Dendritic cell treated with granulocyte-macrophage colony-stimulating factor and Interleukin-4, amounts not matched to agents 40 ng/mL and 50 ng/mL, for 4 days (primary cell): ENCODE measurements at regions not wholly inside any gene's neighbourhood (a gene's known extent, or its start where the extent isn't known, plus 50 kb on each side); places are given as distances from the start of the nearest gene placed in this dataset.
"Not testable (repeated sequence)": the region's sequence is repeated elsewhere in the genome, so short reads cannot be mapped to it uniquely, and the experiment has no call there.

ENCODE experiments used
- H3K27ac Mint-ChIP-seq: one replicate; pipeline ENCODE4 v1.8.0; 2022; ENCODE audit warnings: mild to moderate bottlenecking, mixed read lengths
- H3K27me3 Mint-ChIP-seq: one replicate; pipeline ENCODE4 v1.8.0; 2022; ENCODE audit warnings: mild to moderate bottlenecking, mixed read lengths
- H3K36me3 Mint-ChIP-seq: one replicate; pipeline ENCODE4 v1.8.0; 2022; ENCODE audit warnings: low read depth, mixed read lengths
- H3K4me1 Mint-ChIP-seq: one replicate; pipeline ENCODE4 v1.8.0; 2022; ENCODE audit warnings: low read depth, mixed read lengths
- H3K4me3 Mint-ChIP-seq: one replicate; pipeline ENCODE4 v1.8.0; 2022; ENCODE audit warnings: mild to moderate bottlenecking, moderate library complexity, mixed read lengths
- H3K9me3 Mint-ChIP-seq: one replicate; pipeline ENCODE4 v1.8.0; 2022; ENCODE audit warnings: mixed read lengths
- intact Hi-C: fragments of 100-400 bp; cut with micrococcal nuclease; formaldehyde crosslinking; loops from one replicate; pipeline ENCODE4 v1.15.0; 2022

- H3K27ac Mint-ChIP-seq, H3K27me3 Mint-ChIP-seq, H3K36me3 Mint-ChIP-seq, H3K4me3 Mint-ChIP-seq, H3K4me1 Mint-ChIP-seq, intact Hi-C loops, H3K9me3 Mint-ChIP-seq: not testable (repeated sequence)
Observed at GRCh38 chr21:5055996-5056962, 5465.1 kb upstream of the TPTE start.

- H3K27me3 Mint-ChIP-seq, H3K9me3 Mint-ChIP-seq, H3K4me1 Mint-ChIP-seq, H3K27ac Mint-ChIP-seq, intact Hi-C loops, H3K36me3 Mint-ChIP-seq, H3K4me3 Mint-ChIP-seq: not testable (repeated sequence)
Observed at GRCh38 chr21:5057077-5057476, 5464.3 kb upstream of the TPTE start.

DNA sequence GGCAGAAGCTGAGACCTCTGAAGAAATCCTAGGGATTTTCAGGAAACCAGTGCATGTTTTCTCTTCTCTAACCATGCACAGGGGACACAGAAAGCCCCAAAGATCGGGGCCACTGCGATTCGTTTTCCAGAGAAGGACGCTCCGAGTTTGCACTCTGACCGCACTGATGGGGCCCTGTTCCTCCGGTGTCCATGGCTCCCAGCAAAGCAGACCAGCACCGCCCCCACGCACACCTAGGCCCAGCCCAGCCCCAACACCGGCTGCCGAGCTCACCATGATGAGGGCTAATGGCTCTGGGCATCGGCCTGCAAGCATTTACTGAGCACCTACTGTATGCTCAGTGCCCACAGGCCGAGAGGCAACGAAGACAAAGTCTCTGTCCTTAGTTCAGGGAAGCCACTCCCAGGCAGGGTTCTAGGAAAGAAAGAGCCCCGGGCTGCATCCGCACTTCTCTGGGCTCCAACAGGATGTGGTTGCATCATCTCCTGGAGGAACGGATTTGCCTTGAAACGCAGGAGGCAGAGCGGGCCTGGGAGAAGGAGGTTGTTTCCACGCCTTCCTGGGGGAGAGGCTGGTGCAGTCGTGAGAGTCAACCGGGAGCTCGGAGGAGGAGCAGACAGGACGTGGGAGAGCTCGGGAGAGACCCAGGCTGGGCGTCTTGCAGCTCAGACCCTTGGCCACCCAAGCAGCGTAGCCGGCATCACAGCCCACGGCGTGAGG lies 5460.9 kb upstream of the TPTE start:
- H3K4me1 Mint-ChIP-seq, H3K36me3 Mint-ChIP-seq, H3K27ac Mint-ChIP-seq, intact Hi-C loops, H3K4me3 Mint-ChIP-seq, H3K27me3 Mint-ChIP-seq, H3K9me3 Mint-ChIP-seq: not testable (repeated sequence)

- not testable (repeated sequence) for H3K27me3 Mint-ChIP-seq
Observed at GRCh38 chr21:5064581-5065142, 5456.7 kb upstream of the TPTE start.

GRCh38 chr21:5065240-5066211 lies 5455.9 kb upstream of the TPTE start:
- H3K9me3 Mint-ChIP-seq, H3K4me1 Mint-ChIP-seq, intact Hi-C loops, H3K27me3 Mint-ChIP-seq, H3K27ac Mint-ChIP-seq, H3K4me3 Mint-ChIP-seq, H3K36me3 Mint-ChIP-seq: not testable (repeated sequence)

More at GRCh38 chr21:5064581-5065142, 5456.7 kb upstream of the TPTE start:
- H3K4me3 Mint-ChIP-seq, H3K27ac Mint-ChIP-seq, H3K4me1 Mint-ChIP-seq, H3K9me3 Mint-ChIP-seq, H3K36me3 Mint-ChIP-seq, intact Hi-C loops: not testable (repeated sequence)

DNA sequence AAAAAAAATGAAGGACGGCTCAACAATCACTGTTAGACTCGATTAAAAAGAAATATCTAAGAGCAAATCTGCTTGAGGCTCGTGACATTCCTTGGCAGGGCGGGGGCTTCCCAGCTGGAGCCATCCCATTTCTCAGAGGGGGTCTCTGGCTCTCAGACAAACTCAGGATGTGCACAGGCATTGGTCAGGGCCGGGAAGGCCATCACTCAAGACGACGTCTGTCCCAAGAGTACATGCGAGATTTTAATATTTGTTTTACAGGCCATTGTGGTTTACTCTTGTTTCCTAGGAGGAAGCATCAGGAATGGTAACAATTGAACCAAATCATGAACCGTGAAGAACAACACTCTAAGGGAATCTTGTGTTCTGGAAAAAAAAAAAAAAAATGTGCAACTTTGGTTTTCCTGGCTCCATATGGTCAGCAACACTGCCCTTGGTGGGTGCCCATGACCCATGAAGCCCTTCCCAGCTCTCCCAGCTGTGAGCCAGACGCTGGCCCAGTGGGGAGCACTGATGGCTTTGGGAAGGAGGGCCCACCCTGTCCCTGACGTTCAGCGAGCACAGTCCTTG lies 5454.6 kb upstream of the TPTE start:
- H3K36me3 Mint-ChIP-seq, H3K4me1 Mint-ChIP-seq, H3K27me3 Mint-ChIP-seq, H3K27ac Mint-ChIP-seq, H3K9me3 Mint-ChIP-seq, intact Hi-C loops, H3K4me3 Mint-ChIP-seq: not testable (repeated sequence)

- H3K36me3 Mint-ChIP-seq, intact Hi-C loops, H3K27ac Mint-ChIP-seq, H3K9me3 Mint-ChIP-seq, H3K4me1 Mint-ChIP-seq, H3K4me3 Mint-ChIP-seq, H3K27me3 Mint-ChIP-seq: not testable (repeated sequence)
Observed at GRCh38 chr21:5067326-5068048, 5453.9 kb upstream of the TPTE start.

GRCh38 chr21:5068649-5069048 lies 5452.7 kb upstream of the TPTE start:
- H3K27ac Mint-ChIP-seq, intact Hi-C loops, H3K4me1 Mint-ChIP-seq, H3K36me3 Mint-ChIP-seq, H3K4me3 Mint-ChIP-seq, H3K27me3 Mint-ChIP-seq, H3K9me3 Mint-ChIP-seq: not testable (repeated sequence)

- H3K36me3 Mint-ChIP-seq, H3K9me3 Mint-ChIP-seq, intact Hi-C loops, H3K4me1 Mint-ChIP-seq, H3K27me3 Mint-ChIP-seq, H3K27ac Mint-ChIP-seq, H3K4me3 Mint-ChIP-seq: not testable (repeated sequence)
Observed at GRCh38 chr21:5071180-5071579, 5450.2 kb upstream of the TPTE start.

- intact Hi-C loops, H3K36me3 Mint-ChIP-seq: not testable (repeated sequence)
Observed at GRCh38 chr21:5076854-5077253, 5444.5 kb upstream of the TPTE start.

DNA sequence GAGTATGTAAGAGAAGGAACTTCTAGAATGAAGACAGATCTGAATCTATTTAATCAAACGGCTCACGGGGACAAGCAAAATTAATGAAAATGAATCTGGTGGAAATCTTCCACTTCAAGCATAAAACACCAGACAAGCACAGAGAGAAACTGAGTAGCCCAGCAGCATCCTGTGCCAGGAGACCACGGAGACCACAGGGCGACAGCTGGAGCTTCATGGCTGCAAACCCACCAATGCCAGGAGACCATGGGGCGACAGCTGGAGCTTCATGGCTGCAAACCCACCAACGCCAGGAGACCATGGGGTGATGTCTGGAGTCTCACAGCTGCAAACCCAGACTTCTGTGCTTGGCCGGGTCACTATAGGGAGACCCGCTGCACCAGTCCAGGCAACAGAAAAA lies 5442.0 kb upstream of the TPTE start:
- H3K4me3 Mint-ChIP-seq, H3K36me3 Mint-ChIP-seq, H3K27ac Mint-ChIP-seq, intact Hi-C loops, H3K9me3 Mint-ChIP-seq, H3K27me3 Mint-ChIP-seq, H3K4me1 Mint-ChIP-seq: not testable (repeated sequence)

More at GRCh38 chr21:5076854-5077253, 5444.5 kb upstream of the TPTE start:
- not testable (repeated sequence) for H3K27me3 Mint-ChIP-seq, H3K27ac Mint-ChIP-seq, H3K9me3 Mint-ChIP-seq, H3K4me3 Mint-ChIP-seq, H3K4me1 Mint-ChIP-seq

DNA sequence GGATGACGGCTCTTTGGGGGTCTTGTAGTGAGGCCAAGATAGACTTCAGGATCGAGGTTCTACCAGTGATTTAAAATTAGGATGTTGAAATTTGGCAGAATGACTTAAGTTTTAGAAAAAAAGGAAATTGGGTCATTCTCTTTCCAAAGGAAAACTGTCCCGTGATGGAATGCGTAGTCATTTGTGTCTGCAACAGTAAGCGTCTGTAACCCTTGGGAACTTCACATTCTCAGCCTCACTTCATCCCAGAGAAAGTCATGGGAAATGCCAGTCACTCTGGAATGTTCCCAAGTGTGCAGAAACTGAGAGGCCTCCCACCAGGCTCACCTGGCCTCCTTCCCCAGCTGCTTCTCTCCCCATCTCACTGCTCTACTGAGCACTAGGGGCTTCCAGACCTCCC lies 5441.4 kb upstream of the TPTE start:
- H3K27me3 Mint-ChIP-seq, H3K4me3 Mint-ChIP-seq, H3K9me3 Mint-ChIP-seq, H3K27ac Mint-ChIP-seq, H3K36me3 Mint-ChIP-seq, H3K4me1 Mint-ChIP-seq, intact Hi-C loops: not testable (repeated sequence)

- H3K36me3 Mint-ChIP-seq, H3K27ac Mint-ChIP-seq, H3K27me3 Mint-ChIP-seq, intact Hi-C loops, H3K4me1 Mint-ChIP-seq, H3K9me3 Mint-ChIP-seq, H3K4me3 Mint-ChIP-seq: not testable (repeated sequence)
Observed at GRCh38 chr21:5084246-5084645, 5437.1 kb upstream of the TPTE start.
